ENCODE measurements at regions not wholly inside any gene's neighbourhood (a gene's known extent, or its start where the extent isn't known, plus 50 kb on each side); places are given as distances from the start of the nearest gene placed in this dataset.
"Not testable (repeated sequence)": the region's sequence is repeated elsewhere in the genome, so short reads cannot be mapped to it uniquely, and the experiment has no call there.

DNA sequence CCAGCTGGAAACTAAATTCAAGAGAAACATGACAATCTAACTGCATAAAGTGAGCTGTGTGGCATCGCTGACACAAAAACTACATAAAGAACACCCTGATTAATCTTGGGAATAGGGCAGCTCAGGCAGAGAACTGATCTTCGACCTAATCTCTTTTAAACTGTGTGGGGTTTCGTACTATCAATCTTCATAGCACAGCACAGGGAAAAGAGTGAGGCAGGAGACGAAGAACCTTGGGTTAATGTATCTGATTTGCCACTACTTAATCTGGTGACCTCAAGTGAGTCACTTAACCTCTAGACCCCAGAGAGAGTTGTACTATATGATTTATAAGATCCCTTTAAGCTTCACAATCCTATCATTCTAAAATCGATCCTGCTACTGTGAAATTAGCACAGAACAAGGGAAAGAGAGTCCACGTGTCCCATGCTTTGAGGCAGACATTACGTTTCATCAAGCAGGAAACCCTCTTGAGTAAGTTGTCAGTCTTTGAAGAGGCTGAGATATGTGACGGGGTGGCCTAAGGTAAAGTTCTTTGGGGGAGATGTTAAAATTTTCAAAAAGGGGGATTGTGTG is 519.7 kb downstream of the SOCS6 start:
- DNase-seq (ENCODE audit: low read depth) = no peak
- TF ChIP-seq, protein P1, sequence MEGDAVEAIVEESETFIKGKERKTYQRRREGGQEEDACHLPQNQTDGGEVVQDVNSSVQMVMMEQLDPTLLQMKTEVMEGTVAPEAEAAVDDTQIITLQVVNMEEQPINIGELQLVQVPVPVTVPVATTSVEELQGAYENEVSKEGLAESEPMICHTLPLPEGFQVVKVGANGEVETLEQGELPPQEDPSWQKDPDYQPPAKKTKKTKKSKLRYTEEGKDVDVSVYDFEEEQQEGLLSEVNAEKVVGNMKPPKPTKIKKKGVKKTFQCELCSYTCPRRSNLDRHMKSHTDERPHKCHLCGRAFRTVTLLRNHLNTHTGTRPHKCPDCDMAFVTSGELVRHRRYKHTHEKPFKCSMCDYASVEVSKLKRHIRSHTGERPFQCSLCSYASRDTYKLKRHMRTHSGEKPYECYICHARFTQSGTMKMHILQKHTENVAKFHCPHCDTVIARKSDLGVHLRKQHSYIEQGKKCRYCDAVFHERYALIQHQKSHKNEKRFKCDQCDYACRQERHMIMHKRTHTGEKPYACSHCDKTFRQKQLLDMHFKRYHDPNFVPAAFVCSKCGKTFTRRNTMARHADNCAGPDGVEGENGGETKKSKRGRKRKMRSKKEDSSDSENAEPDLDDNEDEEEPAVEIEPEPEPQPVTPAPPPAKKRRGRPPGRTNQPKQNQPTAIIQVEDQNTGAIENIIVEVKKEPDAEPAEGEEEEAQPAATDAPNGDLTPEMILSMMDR (IDR thresholded peaks at IDR 0.05; ENCODE audit: insufficient read depth, low read length, severe bottlenecking) = no peak
- Histone ChIP-seq H3K36me3 (ENCODE audit: control insufficient read depth, insufficient read depth, low read length) (no peaks in the 10 kb centered on the region), H3K27me3 (ENCODE audit: control insufficient read depth, insufficient read depth, low read length) (no peaks in the 10 kb centered on the region), H3K4me3 (ENCODE audit: low read depth, low read length) (no peak overlapping the region)
- no peak for FAIRE-seq

DNA sequence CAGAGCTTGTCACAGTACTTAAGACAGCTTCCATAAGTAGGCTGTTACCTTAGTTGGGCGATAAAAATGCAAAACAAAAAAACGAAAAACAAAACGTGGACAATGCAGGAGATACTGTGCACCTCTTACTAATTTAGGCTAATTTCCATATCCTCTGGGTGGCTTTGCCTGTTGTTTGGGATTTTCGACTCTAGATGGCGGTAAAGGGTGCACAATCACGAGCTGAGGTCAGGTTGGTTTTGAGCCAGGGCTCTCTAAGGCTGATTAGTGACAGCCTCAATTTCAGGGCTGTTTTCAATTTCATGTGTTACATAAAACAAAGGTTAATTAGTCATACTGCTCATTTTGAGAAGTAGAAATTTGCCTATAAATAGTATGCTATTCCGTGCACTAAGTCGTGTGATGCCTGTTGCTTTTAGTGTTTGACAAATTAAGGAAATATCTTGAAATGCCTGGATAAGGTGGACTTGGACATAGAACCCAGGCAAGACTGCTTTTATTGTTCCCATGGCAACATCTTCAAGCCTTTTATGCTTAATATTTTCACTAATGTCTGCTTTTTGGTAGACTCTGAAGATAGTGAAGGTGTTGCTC is 493.1 kb downstream of the SOCS6 start:
- FAIRE-seq = peak; percentile 62
- DNase-seq (ENCODE audit: low read depth) = peak; percentile 15

DNA sequence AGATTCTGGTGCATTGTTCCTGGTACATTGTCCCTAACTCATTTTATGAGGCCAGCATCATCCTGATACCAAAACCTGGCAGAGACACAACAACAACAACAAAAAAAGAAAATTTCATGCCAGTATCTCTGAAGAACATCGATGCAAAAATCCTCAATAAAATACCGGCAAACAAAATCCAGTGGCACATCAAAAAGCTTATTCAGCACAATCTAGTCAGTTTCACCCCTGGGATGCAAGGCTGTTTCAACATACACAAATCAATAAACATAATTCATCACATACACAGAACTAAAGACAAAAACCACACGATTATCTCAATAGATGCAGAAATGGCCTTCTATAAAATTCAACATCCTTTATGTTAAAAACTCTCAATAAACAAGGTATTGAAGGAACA is 477.4 kb downstream of the SOCS6 start:
- not testable (repeated sequence) for FAIRE-seq; H3K27me3 ChIP-seq (ENCODE audit: control insufficient read depth, insufficient read depth, low read length); H3K4me3 ChIP-seq (ENCODE audit: low read depth, low read length); H3K36me3 ChIP-seq (ENCODE audit: control insufficient read depth, insufficient read depth, low read length); DNase-seq (ENCODE audit: low read depth)

More for the DNA sequence above, 493.1 kb downstream of the SOCS6 start:
- TF ChIP-seq, protein P1 (IDR thresholded peaks at IDR 0.05; ENCODE audit: insufficient read depth, low read length, severe bottlenecking) = peak; percentile 32
- H3K27me3 ChIP-seq (ENCODE audit: control insufficient read depth, insufficient read depth, low read length) = no peaks in the 10 kb centered on the region
- H3K4me3 ChIP-seq (ENCODE audit: low read depth, low read length) = no peak overlapping the region
- no peaks in the 10 kb centered on the region for H3K36me3 ChIP-seq (ENCODE audit: control insufficient read depth, insufficient read depth, low read length)

DNA sequence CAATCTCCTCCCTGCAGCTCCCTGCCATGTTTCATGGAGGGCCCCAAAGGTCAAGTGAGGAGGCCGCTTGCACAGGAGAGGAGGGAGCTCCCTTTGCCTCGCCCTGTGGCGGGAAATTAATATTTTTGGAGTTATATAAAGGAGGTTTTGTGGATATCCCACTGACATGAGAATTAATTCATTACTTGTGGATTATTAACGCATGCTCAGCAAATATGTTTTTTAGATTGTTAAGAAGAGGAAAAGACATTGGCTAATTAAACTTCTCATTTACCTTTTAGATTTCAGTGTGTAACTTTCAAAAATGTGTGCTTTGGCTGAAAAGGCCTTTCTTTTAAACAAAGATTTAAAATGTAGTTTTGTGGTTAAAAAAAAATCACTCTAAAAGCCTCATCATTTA is 474.0 kb downstream of the SOCS6 start:
- FAIRE-seq = no peak
- no peaks in the 10 kb centered on the region for H3K27me3 ChIP-seq (ENCODE audit: control insufficient read depth, insufficient read depth, low read length)
- H3K36me3 ChIP-seq (ENCODE audit: control insufficient read depth, insufficient read depth, low read length) = no peaks in the 10 kb centered on the region
- TF ChIP-seq, protein P1 (IDR thresholded peaks at IDR 0.05; ENCODE audit: insufficient read depth, low read length, severe bottlenecking) = no peak
- no peak overlapping the region for H3K4me3 ChIP-seq (ENCODE audit: low read depth, low read length)
- DNase-seq (ENCODE audit: low read depth) = no peak

DNA sequence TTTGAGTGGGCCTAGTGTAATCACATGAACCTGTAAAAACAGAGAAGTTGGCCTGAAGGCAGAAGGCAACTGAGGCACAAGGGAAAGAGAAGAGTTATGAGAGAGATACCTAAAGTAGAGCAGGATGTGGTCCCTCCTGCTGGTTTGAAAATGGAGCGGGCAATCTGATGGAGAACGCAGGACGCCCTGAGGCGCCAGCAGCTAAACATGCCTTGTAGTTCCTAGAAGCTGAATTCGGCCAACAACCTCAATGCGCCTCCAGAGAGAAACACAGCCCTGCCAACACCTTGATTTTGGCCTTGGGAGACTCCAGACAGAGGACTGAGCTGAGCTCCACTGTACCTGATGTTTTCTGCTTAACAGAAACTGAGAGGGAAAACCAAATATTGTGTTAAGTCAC is 469.9 kb downstream of the SOCS6 start:
- H3K36me3 ChIP-seq (ENCODE audit: control insufficient read depth, insufficient read depth, low read length) = no peaks in the 10 kb centered on the region
- H3K4me3 ChIP-seq (ENCODE audit: low read depth, low read length) = no peak overlapping the region
- TF ChIP-seq, protein P1 (IDR thresholded peaks at IDR 0.05; ENCODE audit: insufficient read depth, low read length, severe bottlenecking) = no peak
- no peaks in the 10 kb centered on the region for H3K27me3 ChIP-seq (ENCODE audit: control insufficient read depth, insufficient read depth, low read length)
- FAIRE-seq = no peak
- DNase-seq (ENCODE audit: low read depth) = no peak

DNA sequence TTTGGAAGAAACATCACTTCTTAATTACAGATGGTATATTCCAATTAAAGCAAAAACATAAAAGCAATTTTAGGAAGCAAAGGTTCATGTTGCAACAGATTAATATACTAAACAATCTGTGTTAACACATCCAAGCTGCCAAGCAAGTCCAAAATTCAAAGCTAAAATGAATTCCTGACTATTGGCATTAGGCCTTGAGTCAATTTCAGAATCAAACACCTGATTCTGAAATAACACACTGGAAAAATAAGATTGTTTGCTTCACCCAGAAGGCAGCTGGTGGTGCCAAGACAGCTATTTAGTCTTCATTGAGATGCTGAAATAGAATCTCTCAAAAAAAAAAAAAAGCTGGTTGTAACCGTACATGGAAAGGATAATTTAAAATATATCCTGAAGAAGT is 465.6 kb downstream of the SOCS6 start:
- Histone ChIP-seq H3K36me3 (ENCODE audit: control insufficient read depth, insufficient read depth, low read length) (no peaks in the 10 kb centered on the region), H3K27me3 (ENCODE audit: control insufficient read depth, insufficient read depth, low read length) (no peaks in the 10 kb centered on the region), H3K4me3 (ENCODE audit: low read depth, low read length) (no peak overlapping the region)
- TF ChIP-seq, protein P1 (IDR thresholded peaks at IDR 0.05; ENCODE audit: insufficient read depth, low read length, severe bottlenecking) = no peak
- DNase-seq (ENCODE audit: low read depth) (no peak), FAIRE-seq (no peak)
